MM.1S (cell line): ENCODE measurements at regions not wholly inside any gene's neighbourhood (a gene's known extent, or its start where the extent isn't known, plus 50 kb on each side); places are given as distances from the start of the nearest gene placed in this dataset.

Experiments
- CTCF ChIP-seq: fragments of 300-600 bp; sonication (generic); IDR thresholded peaks from 2 replicates; pipeline ENCODE4 v1.5.1; 2016; ENCODE audit warnings: antibody characterized with exemption, low read length, mixed read lengths
- EZH2phosphoT487 ChIP-seq: fragments of 300-600 bp; sonication (generic); IDR thresholded peaks from 2 replicates; pipeline ENCODE4 v1.6.1; 2018; ENCODE audit warnings: antibody characterized with exemption, low read length

- TF ChIP-seq EZH2phosphoT487 (no peak), CTCF (no peak)
Observed at GRCh38 chr7:28336806-28337205, 75.5 kb upstream of the CREB5 start.
